ENCODE measurements at regions not wholly inside any gene's neighbourhood (a gene's known extent, or its start where the extent isn't known, plus 50 kb on each side); places are given as distances from the start of the nearest gene placed in this dataset.

DNA sequence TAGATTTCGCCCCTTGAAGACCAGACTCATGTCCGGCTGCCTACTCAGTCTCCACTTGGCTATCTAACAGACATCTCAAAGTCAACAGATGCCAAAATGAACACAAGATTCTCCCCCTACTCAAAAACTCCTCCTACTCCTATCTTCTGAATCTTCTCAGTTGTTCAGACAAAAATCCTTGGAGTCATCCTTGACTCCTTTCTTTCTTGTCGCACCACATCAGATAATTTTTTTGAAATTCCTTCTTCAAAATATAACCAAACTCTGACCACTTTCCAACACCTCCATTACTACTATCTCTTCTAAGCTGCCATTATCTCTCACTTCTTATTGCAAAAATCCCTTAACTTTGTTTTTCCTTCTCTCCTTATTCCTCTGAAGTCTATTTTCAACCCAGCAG lies 141.9 kb upstream of the SLC7A14 start:
- no peak for DNase-seq

DNA sequence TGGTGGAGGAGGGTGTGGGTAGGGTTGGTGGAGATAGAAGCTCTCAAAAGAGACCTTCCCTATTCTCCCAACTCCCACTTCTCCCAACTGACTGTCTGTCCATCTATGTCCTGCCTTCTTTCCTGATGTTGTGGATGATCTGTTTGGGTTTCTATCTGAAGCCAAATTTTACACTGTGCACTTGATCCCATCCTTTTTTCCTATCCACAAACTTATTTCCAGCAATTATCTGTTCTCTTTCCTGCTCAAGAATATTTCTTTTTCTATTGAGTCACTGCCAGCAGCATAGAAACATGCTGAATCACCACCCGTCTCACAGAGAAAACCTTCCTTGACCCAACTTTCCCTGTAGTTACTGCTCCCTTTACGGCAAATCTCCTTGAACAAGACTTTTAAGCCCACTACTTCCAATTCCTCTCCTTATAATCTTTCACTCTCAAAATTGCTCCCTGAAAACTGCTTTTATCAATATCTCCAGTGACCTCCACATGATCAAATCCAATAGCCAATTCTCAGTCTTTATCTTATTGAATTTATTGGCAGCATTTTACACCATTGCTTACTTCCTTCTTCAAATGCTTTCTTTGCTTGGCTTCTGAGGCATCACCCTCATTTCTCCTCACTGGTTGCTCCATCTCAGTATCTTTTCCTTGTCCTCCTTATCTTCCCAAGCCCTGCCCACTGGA lies 141.2 kb upstream of the SLC7A14 start:
- no peak for DNase-seq

DNA sequence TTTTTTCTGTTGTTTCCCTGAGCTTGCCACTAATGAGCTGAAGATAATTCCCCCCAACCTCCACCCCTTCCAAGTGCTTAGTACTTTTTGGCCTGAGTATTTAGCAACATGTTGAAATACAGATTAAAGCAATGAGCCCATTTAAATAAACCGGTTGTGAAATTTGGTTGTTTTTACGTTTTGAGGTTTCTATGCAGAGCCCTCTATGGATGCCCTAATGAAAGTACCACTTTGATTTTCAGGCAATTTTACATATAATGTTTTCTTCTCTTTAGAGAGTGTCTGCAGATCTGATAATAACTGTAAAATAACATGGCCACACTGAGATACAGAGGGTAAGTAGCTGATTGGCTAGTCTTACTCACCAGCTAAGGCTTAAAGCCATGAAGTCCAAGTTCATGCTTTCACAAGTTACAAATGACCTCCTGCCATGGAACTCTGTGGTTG lies 139.4 kb upstream of the SLC7A14 start:
- no peak for DNase-seq

- DNase-seq: no peak
These were observed 138.9 kb upstream of the SLC7A14 start for GRCh38 chr3:170724599-170725280.

- no peak for DNase-seq
These were observed 137.4 kb upstream of the SLC7A14 start for GRCh38 chr3:170723241-170723640.

DNA sequence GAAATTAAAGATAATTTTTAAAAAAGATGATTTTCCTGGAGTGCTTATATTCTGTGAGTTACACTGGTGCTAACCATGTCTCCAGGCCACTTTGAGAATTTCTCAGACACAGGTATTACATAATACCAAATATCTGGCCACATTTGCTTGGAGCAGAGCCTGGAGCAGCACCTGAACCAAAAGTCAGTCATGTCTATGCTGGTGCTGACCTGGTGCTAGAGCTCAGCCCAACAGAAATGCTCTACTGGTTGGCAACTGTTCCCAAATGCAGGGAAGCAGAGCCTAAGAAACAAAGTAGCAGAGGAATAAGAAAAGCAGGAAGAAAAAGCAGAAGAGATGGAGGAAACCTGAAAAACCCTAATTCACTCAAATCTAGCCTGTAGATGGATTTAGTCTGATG lies 135.7 kb upstream of the SLC7A14 start:
- DNase-seq: no peak

DNA sequence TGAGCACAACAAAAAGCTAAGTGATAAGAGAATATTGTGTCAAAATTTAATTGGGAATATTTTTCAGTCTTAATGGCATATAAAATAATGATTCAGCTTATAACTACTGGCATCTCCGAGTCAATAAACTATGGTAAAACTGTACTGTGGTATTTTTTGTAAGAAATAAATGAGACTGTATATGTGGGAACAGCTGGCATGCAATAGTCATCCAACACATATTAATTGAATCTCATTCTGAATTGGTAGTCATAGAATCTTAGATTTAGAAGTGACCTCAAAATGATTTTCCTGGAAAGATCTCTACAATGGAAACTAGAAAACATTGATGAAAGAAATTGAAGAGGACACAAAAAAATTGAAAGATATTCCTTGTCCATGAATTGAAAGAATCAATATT lies 133.4 kb upstream of the SLC7A14 start:
- no peak for DNase-seq

DNA sequence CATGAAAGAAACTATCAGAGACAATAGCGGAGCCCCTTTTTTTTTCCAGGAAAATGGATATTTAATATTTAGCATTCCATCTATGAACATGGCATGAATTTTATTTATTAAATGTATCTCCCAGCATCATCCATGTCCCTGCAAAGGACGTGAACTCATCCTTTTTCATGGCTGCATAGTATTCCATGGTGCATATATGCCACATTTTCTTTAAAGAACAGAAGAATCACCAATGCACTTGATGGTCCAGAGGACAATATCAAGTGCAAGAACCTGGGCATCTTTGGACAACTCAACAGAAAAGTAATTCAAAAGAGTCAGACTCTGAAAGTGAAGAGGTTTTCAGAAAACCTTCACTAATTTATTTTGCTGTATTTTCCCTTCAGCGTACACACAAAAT lies 133.0 kb upstream of the SLC7A14 start:
- no peak for DNase-seq

- no peak for DNase-seq
These were observed 131.8 kb upstream of the SLC7A14 start for GRCh38 chr3:170717410-170718402.

DNA sequence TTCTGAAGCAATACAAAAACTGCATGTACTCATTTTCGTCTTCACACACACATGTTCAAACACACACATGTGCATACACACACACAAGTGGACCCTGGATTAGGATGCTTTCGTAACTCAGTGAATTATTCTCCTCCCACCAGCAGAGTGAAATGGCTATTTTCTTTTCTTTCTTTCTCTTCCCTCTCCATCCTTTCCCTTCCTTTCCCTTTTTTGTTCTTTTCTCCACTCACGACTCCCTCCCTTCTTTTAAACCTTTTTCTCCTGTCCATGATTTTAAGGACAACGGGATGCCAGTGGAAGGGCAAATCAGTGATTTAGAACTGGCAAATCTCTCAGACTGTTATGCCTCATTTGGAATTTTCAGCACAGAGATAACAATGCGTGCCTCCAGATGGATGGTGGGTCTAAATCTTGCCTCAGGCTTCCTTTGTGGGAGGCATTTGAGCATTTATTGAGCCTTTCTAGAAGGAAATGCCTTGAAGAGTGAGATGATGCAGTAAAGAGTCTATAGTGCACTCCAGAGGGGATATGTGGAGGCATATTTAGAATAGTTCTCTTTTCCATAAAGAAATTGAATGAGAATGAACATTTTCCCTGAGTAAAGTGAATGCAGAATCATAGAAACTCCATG lies 130.4 kb upstream of the SLC7A14 start:
- no peak for DNase-seq

DNA sequence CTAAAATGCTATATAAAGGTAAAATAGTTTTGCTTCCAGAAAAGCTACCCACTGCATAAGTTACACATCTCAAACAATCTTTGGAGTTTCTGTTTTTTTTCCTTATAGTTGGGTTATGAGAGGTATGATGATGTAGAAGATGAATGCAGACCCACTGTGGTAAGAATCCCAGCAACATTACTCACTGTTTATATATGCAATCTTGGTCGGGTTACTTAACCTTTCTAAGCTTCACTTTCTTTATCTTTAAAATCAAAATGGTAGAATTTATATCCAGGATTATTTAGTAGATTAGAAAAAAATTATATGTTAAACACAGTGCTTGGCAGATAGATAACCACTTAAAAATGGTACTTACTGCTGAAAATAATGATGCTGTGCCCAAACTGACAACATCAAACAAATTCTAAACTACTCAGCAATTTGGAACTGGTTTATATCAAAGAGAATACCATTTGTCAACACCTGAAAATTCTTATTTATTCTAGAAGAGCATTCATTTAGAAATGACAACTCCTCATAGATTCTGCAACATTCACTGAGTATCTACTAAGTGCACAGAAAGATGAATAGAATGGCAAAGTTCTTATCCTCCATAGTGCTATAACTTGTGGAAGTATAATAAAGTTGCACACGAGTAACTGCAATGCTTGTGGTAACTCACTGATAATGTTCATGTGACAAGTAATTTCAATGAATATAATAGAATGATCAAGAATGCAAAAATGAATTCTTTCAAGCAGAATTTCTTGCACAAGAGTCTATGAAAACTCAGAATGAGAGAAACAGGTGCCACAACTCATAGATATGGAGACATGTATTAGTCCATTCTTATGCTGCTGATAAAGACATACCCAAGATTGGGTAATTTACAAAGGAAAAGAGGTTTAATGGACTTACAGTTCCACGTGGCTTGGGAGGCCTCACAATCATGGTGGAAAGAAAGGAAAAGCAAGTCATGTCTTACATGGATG lies 129.0 kb upstream of the SLC7A14 start:
- no peak for DNase-seq

- no peak for DNase-seq
These were observed 128.2 kb upstream of the SLC7A14 start for GRCh38 chr3:170714122-170714521.

GRCh38 chr3:170713653-170714052 lies 127.8 kb upstream of the SLC7A14 start:
- DNase-seq: no peak

DNA sequence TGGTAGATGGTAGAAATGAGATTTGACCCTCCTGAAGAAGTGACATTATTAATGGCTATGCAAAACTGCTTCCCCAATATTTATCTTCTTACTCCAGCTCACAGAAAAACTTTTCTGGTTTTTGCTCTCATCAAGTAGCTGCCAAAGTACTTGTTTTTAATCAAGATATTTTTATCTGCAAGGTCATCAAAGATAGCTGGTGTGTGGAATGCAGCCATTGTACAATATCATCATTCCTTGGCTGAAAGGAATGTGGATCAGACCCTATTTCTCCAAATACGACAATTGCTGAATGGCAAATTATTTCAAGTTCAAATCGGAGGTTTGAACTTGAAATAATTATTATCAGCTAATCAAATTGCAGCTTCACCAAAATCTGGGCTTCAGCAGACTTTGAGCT lies 126.9 kb upstream of the SLC7A14 start:
- DNase-seq: no peak

DNA sequence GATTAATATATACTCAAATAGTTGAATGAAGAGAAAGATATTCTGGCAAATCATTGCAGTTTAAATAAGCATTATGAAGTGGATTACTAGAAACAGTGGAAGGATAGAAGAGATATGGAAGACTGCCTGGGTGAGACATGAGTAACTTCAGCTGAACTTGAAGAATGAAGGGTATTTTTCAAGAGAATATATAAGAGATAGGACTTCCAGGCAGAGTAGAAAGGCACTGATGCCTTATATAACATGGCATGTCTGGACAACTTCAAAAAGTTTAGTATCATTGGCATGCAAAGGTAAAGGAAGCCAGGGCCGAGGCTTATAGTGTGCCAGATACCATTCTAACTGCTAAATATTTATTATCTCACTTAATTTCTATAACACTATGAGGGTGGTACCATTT lies 126.5 kb upstream of the SLC7A14 start:
- DNase-seq: no peak

GRCh38 chr3:170711786-170712185 lies 125.9 kb upstream of the SLC7A14 start:
- no peak for DNase-seq

- DNase-seq: no peak
These were observed 123.2 kb upstream of the SLC7A14 start for GRCh38 chr3:170709046-170709445.

GRCh38 chr3:170707899-170708298 lies 122.0 kb upstream of the SLC7A14 start:
- no peak for DNase-seq

GRCh38 chr3:170705131-170705530 lies 119.3 kb upstream of the SLC7A14 start:
- DNase-seq: no peak

- no peak for DNase-seq
These were observed 117.3 kb upstream of the SLC7A14 start for GRCh38 chr3:170703121-170703588.
